Type B pancreatic cell (in vitro differentiated cells): ENCODE measurements at regions not wholly inside any gene's neighbourhood (a gene's known extent, or its start where the extent isn't known, plus 50 kb on each side); places are given as distances from the start of the nearest gene placed in this dataset.

ENCODE experiments used
- DNase-seq: peaks from one replicate; pipeline ENCODE4 v3.0.0; 2021; ENCODE audit warnings: mixed read lengths; ENCODE audit not compliant: unreplicated experiment; ENCODE audit errors: extremely low spot score
- H3K27ac Mint-ChIP-seq: 2 replicates; pipeline ENCODE4 v1.8.0; 2021; ENCODE audit warnings: mild to moderate bottlenecking, mixed read lengths
- H3K27me3 Mint-ChIP-seq: 2 replicates; pipeline ENCODE4 v1.8.0; 2021; ENCODE audit warnings: mixed read lengths
- H3K36me3 Mint-ChIP-seq: 2 replicates; pipeline ENCODE4 v1.8.0; 2021; ENCODE audit warnings: mixed read lengths
- H3K4me1 Mint-ChIP-seq: one replicate; pipeline ENCODE4 v1.8.0; 2021; ENCODE audit warnings: mixed read lengths; ENCODE audit not compliant: unreplicated experiment
- H3K4me3 Mint-ChIP-seq: 2 replicates; pipeline ENCODE4 v1.8.0; 2021; ENCODE audit warnings: mild to moderate bottlenecking, mixed read lengths
- H3K9me3 Mint-ChIP-seq: 2 replicates; pipeline ENCODE4 v1.8.0; 2021; ENCODE audit warnings: mixed read lengths
- CTCF ChIP-seq: fragments of 200-600 bp; sonication (generic); conservative IDR thresholded peaks from 2 replicates; pipeline ENCODE4 v1.5.0; 2021; ENCODE audit warnings: antibody characterized with exemption, mild to moderate bottlenecking

GRCh38 chr10:52984169-52984568 lies 211.6 kb upstream of the MBL2 start:
- Mint-ChIP-seq H3K36me3 (no peaks in the 10 kb centered on the region), H3K4me1 (no peaks in the 10 kb centered on the region), H3K27me3 (no peaks in the 10 kb centered on the region), H3K4me3 (no peak overlapping the region), H3K9me3 (peaks cover 7% of the 10 kb centered on the region), H3K27ac (no peak overlapping the region)
- no peak for DNase-seq
- no peak for TF ChIP-seq CTCF

GRCh38 chr10:52979295-52979990 lies 206.9 kb upstream of the MBL2 start:
- no peaks in the 10 kb centered on the region for H3K4me1 Mint-ChIP-seq
- no peak overlapping the region for H3K4me3 Mint-ChIP-seq
- H3K36me3 Mint-ChIP-seq, result no peaks in the 10 kb centered on the region
- no peak overlapping the region for H3K27ac Mint-ChIP-seq
- H3K9me3 Mint-ChIP-seq, result peaks cover 4% of the 10 kb centered on the region
- no peak for DNase-seq
- no peak for TF ChIP-seq CTCF
- H3K27me3 Mint-ChIP-seq, result no peaks in the 10 kb centered on the region

- H3K27me3 Mint-ChIP-seq, result no peaks in the 10 kb centered on the region
- TF ChIP-seq CTCF, result no peak
- H3K4me1 Mint-ChIP-seq, result no peaks in the 10 kb centered on the region
- DNase-seq, result no peak
- no peaks in the 10 kb centered on the region for H3K36me3 Mint-ChIP-seq
- H3K9me3 Mint-ChIP-seq, result peaks cover 6% of the 10 kb centered on the region
- no peak overlapping the region for H3K4me3 Mint-ChIP-seq
- H3K27ac Mint-ChIP-seq, result no peak overlapping the region
Observed at GRCh38 chr10:52977581-52977980, 205.0 kb upstream of the MBL2 start.

- H3K9me3 Mint-ChIP-seq, result peaks cover 5% of the 10 kb centered on the region
- TF ChIP-seq CTCF, result no peak
- peaks cover 9% of the 10 kb centered on the region for H3K4me1 Mint-ChIP-seq
- H3K4me3 Mint-ChIP-seq, result no peak overlapping the region
- no peaks in the 10 kb centered on the region for H3K36me3 Mint-ChIP-seq
- DNase-seq, result no peak
- H3K27ac Mint-ChIP-seq, result no peak overlapping the region
- H3K27me3 Mint-ChIP-seq, result no peaks in the 10 kb centered on the region
Observed at GRCh38 chr10:52967806-52968795, 195.5 kb upstream of the MBL2 start.

- Mint-ChIP-seq H3K27me3 (no peaks in the 10 kb centered on the region), H3K4me1 (peaks cover 9% of the 10 kb centered on the region), H3K27ac (no peak overlapping the region), H3K36me3 (no peaks in the 10 kb centered on the region), H3K4me3 (no peak overlapping the region), H3K9me3 (peaks cover 5% of the 10 kb centered on the region)
- DNase-seq, result no peak
- TF ChIP-seq CTCF, result no peak
Observed at GRCh38 chr10:52966904-52967303, 194.3 kb upstream of the MBL2 start.
